ENCODE measurements at regions not wholly inside any gene's neighbourhood (a gene's known extent, or its start where the extent isn't known, plus 50 kb on each side); places are given as distances from the start of the nearest gene placed in this dataset.
"Not testable (repeated sequence)": the region's sequence is repeated elsewhere in the genome, so short reads cannot be mapped to it uniquely, and the experiment has no call there.

DNA sequence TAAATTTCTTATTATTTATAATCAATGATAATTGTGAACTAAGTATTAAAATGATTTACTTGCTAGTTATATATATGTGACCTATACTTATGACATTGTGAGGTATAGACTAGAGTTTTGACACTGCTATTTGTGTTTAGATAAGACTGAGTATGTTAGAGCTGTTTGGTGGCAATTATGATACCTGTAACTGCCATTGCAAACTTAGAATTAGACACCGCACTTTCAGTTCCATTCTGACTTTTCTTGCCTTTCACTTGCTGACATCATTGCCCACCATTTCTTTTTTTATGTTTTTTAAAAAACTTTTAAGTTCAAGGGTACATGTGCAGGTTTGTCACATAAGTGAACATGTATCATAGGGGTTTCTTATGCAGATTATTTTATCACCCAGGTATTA, 214.5 kb downstream of the MBL2 start:
- no peak for DNase-seq

DNA sequence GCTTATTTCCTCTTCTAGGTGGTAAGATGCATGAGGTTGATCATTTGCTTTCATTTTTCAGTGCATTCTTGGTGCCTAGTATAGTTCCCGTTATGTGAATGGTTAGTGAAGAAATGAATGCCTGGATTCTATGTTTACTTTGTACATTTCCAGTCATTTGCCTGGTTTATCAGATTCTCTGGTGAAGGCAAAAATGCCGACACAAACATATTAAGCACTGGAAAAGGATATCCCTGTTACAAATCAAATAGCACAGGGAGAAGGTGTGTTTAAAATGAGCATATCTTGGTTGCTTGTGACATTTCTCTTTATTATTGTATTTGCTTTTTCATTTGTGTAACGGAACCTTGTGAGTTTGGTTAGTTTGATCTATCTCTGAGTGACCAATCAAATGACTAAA, 211.3 kb downstream of the MBL2 start:
- DNase-seq: no peak

DNA sequence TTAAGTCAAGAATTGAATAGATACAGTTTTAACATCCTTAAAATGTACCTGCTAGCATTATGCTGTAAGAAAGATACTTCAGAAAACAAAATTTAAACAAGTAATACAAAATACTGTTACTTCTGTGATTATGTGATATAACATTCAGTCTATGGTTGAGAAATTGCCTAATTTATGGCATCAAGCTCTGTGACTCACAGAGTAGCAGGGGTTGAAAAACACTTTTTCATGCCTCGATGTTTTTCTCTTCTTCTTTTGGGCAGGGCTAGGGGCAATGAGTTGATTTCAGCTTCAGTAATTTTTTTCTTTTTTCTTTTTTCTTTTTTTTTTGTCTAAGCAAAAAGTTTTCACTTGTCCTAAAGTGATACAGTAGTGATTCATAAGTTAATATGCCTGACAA, 209.2 kb downstream of the MBL2 start:
- peak; percentile 13 for DNase-seq

DNA sequence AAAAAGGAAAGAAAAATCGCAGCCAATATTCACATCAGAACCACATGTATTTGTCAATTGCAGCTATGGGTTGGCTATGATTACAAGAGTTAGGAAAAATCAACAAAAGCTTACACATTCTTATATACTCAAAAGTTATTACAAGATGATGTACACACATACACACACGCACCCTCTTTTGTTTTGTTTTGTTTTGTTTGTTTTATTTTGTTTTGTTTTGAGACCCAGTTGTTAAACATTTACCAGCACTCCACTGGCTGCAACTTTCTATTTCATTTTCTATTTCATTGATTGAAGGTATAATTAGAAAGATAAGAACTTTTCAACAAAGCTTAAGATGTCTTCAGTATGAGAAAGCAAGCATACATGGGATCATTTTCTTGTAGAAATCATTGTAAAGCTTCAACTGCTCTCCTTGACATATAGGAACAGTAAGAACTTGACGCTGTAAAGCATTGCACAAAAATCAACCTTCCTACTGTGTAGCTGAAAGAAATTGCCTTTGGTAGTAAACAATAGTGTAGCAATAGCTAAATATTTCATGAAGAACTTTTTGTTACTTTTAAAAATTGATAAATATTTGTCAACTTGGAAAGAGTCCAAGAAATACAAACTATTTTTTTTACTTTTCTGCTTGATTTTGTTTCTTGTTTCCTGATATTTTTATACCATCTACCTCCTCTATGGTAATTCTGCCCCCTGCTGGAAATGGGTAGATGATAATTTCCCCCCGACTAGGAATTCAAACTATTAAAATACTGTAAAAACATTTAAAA, 205.9 kb downstream of the MBL2 start:
- peak; percentile 68 for DNase-seq

DNA sequence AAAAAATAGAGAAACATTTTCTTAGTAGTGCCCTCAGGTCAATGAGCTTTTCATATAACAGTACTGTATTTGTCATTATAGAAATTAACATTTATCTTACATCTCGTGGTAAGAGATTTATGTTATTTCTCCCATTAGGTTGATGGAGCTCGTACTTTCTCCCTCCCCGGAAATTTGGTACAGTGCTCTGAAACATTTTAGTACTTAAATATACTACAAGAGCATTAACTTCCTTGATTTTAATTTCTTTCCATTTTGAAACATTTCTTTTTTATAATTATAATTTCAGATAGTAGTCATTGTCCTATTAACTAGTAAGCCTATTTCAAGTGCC, 205.4 kb downstream of the MBL2 start:
- no peak for DNase-seq

DNA sequence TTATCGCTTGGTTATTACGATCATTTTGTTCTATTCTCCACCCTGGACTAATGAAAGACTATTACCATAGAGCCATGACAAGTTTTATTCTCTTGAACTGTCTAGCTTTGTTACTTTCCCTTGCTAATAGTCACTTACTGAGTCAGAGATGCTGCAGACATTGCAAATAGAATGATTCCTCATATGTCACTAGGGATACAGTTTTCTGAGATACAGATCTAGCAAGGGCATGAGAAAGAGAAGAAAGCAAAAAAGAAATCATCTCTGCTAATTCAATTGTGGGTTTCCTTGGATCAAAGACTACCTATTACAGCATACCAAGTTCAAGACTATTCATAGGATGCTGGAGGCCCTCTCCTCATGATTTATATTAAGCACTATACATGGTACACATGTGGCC, 204.3 kb downstream of the MBL2 start:
- DNase-seq: peak; percentile 56

DNA sequence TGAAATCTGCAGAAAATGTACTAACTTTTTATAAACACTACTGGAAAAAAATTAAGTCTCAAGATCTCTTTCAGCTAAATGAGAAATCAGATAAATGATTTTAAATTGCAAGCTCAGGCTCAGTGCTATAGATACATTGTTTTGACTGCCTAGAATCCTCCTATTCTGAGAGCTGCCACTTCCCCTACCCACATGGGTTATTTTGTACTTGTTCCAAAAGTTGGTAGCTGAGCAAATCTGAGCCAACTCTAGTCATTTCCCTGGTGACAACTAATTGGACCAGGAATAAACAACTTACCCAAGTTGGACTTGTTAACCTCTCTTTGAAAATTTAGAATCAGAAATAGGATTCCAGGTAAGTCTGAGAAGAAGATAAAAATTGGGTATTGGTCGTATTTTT, 202.1 kb downstream of the MBL2 start:
- DNase-seq: no peak

DNA sequence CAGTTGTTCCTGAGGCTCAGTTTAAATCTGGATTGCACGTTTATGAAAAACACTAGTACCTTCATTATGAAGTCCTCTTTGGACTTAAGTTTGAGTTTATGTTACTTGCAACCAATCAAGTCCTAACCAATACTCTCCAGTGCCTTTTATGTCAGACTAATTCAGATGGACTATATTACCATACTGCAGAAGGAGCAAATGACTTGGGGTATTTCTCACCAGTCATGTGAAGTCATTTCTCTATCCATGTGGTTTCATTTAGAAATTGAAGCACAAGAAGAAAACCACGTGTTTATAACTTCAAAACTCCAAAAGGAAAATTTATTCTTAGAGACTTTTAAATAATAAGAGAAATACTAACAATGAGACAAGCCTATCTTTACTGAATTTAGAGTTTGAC, 201.6 kb downstream of the MBL2 start:
- peak; percentile 35 for DNase-seq

DNA sequence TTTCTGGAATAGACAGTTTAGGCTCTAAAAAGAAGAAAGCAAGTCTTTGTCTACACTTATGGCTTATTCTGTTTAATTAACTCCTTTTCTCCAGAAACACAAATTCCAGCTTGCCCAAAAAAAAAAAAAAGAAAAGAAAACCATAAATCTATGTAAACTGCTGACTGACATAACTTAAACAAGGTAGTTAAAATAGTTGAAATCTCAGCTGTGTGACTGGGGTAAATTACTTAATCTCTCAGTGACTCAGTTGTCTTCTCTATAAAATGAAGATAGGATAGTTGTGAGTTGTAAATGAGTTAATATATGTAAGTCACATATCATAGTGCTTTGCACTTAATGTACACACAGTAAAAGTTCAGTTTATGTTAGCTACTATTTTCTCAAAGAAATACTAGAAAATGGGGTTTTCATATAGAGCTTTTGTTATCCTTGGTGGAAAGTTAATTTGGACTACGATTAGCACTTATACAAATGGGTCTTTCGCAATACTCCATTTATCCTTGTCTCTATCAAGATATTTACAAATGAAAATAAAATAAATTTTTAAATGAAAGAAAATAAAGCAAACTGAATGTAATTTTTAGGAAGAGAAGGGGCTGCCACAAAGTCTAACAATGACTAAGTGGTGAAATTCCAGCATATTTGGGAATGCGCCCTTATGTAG, 200.9 kb downstream of the MBL2 start:
- DNase-seq: peak; percentile 20

DNA sequence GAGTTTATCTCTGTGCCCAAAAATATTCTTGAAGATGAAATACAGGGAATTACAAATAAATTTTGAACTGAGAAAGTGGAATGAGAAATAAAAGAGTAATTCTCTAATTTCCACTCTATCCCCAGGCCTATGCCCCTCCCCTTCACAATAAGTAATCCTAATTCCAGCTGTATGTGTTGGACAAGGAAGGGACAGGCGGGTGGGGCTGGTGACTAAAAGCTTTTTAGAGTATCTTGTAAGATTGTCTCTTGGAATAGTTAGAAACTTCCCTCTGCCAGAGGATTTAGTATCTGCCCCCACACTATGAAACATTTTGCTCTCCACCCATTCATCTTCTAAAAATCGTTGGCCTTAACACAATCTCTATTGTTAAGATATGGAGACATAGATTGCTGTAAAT, 199.2 kb downstream of the MBL2 start:
- DNase-seq: no peak

DNA sequence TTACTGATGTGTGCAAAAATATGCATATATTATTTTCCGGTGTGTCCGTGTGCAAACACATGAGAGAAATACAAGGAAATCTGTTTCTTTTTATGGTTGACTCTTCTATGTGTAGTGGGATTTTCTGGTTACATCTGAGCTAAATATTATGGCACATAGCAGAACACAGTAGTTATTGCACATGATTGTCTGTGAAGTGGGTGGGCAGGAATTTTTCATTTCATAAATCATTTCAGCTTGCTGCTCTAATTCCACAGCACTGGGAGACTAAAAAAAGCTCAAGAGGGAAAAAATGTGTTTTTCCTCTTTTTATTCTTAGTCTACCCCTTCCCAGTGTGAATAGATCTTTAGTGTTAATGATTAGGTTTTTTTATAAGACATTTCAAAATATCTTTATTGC, 197.9 kb downstream of the MBL2 start:
- peak; percentile 55 for DNase-seq

DNA sequence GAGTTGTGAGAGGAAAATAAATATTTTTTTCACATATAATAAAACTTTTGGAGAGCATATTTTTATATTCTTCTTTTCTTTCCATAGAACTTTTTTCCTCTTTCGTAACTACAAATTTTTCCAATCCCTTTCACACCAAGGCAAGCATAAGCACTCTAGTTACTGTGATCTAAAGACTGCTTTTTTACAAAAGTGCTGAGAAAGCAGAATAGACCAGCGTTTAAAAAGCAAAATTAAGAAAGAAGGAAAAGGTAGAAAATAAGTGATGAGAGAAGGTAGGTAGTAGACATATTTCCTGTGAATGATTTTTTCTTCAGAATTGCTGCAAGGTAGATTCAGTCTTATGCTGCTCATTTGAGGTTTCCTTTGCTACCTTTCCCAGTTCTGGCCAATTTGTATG, 195.5 kb downstream of the MBL2 start:
- DNase-seq: no peak

DNA sequence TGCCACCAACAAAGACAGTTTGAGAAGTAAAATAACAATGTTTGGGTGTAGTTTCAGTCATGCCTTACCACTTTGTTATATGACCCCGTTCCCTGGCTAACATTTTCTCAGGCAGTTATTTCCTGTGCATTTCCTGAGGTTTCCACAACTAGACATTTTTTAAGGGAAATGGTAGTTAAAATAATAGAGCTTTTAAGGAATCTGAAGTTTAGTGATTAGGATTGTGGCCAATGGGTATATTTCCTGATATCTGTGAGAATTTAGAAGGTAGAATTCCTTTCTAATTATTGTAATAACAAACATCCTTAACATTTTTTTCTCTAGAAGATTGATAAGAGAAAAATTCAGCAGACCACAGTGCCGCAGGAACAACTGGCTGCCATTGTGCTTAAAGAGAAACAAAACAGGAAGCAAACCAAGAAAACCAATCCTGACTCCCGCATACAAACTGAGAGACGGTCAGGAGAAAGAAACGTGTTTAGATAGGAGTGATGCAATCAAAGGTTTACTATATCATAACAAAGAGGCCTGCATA, 193.6 kb downstream of the MBL2 start:
- peak; percentile 28 for DNase-seq

DNA sequence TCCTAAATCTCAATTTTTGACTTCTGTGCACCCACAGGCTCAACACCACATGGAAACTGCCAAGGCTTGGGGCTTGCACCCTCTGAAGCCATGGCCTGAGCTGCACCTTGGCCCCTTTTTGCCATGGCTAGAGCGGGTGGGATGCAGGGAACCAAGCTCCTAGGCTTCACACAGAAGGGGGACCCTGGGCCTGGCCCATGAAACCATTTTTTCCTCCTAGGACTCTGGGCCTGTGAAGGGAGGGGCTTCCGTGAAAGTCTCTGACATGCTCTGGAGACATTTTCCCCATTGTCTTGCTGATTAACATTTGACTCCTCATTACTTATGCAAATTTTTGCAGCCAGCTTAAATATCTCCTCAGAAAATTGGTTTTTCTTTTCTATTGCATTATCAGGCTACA, 190.9 kb downstream of the MBL2 start:
- not testable (repeated sequence) for DNase-seq

DNA sequence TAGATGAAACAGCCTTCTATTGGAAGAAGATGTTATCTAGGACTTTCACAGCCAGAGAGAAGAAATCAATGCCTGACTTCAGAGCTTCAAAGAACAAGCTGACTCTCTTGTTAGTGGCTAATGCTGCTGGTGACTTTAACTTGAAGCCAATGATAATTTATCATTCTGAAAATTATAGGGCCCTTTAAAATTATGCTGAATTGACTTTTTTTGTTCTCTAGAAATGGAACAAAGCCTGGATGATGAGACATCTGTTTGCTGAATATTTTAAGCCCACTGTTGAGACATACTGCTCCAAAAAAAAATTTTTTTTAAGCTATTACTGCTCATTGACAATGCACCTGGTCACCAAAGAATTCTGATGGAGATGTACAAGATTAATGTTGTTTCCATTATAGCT, 189.2 kb downstream of the MBL2 start:
- DNase-seq: no peak

DNA sequence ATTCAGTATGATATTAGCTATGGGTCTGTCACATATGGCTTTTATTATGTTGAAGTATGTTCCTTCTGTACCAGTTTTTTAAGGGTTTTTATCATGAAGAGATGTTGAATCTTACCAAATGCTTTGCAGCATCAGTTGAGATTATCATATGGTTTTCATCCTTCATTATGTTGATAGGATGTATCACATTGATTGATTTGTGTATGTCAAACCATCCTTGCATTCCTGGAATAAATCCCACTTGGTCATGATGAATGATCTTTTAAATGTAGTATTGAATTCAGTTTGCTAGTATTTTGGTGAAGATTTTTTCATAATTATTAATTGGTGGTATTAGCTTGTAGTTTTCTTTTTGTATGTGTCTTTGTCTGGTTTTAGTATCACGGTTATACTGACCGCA, 185.9 kb downstream of the MBL2 start:
- DNase-seq: no peak

DNA sequence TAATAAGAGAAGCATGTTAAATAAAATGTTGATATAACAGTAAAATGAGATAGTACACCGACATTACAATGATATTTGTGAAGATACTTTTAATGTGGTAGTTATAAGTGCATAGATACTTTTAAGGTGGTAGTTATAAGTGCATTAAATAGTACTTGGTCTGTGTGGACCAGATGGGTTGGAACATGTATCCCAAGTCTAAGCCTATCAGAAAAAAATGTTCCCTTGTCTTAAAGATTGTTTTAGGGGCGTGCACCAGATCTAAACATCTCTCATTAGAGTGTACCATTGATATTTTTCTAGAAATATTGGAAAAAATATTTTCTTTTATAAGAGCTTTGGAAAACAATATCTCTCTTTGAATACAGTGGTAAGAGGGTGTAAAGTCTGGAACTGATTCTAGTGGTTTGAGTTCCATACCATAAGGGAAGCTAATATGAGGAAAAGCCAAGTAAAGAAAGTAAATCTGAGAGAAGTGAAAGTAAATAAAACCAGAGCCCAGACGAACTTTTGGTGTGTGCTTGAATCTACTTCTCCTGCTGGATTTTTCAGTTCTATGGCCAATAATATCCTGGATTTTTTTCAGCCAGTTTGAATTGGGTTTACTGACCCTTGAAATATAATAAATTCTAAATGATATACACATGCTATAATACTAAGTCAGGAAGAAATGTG, 175.3 kb downstream of the MBL2 start:
- no peak for DNase-seq

DNA sequence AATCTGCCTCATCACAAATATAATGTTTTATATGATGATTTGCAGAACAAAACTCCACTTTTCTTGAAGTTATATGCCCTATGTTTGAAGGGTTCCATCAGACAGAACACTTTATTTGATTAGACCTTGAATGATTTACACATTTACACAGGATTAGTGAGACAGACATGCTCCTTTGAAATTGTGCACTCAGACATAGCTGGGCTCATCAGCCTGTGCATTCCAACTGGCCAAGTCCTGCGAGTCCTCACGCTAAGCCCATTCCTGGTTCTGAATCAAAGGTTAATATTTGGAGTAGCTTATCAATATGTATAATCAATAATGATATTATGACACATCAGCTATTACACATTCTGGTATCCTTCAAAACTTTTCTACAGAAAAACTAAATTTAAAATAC, 173.6 kb downstream of the MBL2 start:
- no peak for DNase-seq

DNA sequence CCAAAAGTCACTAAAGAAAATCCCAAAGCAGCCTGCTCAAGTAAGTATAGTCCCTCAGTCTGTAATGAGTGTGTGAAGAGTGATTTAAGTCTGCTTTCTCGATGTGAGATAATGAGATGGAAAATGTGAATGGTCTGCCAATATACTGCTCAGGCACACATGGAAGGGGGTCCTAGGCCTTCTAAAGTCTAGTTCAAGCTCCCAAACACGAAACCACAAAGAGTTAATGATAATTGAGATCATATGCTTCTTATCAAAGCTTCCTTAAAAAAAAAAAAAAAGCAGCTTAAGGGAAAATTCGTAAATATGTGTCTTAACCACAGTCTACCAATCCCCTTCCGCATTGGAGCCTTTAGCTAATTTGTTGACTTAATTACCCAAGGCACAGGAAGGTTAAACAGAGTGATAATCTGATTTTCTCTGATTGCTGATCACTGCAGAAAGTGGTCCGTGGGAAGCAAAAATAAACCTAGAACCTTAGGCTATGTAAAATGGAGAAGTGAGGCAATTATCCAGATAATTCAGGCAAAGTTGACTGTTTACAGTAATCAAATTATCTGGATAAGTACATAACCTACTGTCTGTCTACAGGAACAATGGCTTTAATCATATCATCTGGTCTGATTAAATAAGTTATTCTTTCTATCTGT, 172.9 kb downstream of the MBL2 start:
- peak; percentile 44 for DNase-seq

DNA sequence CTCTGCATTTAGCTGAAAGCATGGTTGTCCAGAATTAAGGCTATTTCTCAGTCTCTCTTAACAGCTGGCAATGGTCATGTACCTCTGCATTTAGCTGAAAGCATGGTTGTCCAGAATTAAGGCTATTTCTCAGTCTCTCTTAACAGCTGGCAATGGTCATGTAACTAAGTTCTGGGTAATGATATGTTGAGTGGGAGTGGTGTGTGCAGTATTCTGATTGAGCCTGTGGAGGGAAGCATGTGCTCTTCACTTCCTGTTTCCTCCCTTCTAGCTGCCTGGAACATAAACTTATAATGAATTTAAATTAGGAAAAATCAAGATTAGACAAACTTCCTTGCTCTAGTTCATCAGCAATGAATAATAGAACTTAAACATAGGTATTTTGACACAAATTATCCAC, 168.5 kb downstream of the MBL2 start:
- not testable (repeated sequence) for DNase-seq

DNA sequence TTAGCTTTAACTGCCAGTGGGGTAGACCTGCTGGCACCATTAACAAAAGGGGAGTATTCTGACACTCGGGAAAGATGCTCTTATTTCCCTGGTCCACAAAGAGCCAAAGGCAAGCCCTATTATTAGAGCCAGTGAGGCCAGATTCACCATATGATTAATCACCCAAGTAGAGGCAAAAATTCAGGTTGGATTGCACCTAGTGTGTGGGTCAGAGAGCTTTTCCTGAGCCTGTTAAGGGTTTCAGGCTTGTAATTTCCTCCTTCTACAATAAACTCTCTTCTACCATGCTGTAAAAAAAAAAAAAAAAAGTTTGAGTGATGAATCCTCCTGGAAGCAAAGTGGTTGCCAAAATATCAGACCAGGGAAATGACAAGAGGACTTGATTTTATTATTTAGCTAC, 163.5 kb downstream of the MBL2 start:
- DNase-seq: no peak

DNA sequence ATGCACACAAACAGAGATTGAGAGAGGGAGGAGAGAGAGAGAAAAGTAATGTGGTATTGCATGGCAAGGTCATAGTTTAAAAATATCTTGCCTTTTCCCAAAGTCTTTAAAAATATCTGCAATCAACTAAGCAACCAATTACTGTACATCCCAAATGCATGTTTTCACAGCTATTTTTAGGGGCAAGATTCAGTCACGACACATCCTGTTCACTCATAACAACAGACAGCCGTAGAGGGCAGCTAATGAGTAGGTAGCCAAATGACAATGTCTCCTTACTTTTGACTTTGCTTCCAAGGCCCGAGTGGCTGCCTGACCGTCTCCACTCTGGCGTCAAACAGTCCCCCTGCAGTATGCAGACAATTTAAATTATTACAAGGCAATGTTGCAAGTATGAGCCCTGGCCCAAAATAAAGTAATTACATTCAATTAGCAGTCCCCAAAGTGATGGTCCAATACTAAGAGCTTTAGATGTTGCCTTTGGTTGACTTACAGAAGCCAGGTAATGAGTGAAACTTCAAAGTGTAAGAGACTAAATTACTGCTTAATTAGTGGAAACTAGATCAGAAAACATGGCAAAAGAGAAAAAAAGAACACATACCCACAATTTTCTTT, 162.9 kb downstream of the MBL2 start:
- no peak for DNase-seq

DNA sequence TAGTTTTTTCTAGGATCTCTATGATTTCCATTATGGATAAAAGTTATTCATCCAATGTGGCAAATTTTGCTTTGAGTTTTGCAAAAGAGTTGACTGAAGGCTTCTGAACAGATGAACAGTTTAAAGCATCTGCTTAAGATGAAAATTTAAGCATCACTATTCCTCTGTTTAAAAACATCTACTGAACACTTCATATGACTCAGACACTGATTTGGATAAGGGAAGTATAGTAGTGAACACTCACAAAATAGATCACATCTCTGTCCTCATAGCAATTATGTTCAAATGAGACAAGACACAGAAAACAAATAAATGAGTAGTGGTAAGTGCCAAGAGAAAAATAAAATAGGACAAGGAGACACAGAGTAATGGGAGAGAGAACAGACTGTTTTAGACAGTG, 157.3 kb downstream of the MBL2 start:
- DNase-seq: no peak

All from fibroblast of skin of right biceps (primary cell).